H1 (cell line): ENCODE measurements at regions not wholly inside any gene's neighbourhood (a gene's known extent, or its start where the extent isn't known, plus 50 kb on each side); places are given as distances from the start of the nearest gene placed in this dataset.

Experiments
- CTCF ChIA-PET: fragments of 300-600 bp; sonication (Branson Sonifier 250); formaldehyde crosslinking; loops from one replicate; lab custom pipeline; 2021; ENCODE audit not compliant: partially characterized antibody; lab: Charles Lee
- POLR2A ChIA-PET: fragments of 300-600 bp; sonication (Branson Sonifier 250); formaldehyde crosslinking; loops from one replicate; lab custom pipeline; 2021; ENCODE audit warnings: inconsistent platforms; ENCODE audit not compliant: partially characterized antibody; lab: Charles Lee
- DNase-seq, 2 experiments: peaks; one replicate each; pipeline versions ENCODE4 v3.0.0 to v3.0.0-alpha.2; 2010 to 2022; ENCODE audit warnings: low spot score in 2 of 2, low read depth in 1 of 2, mixed read lengths in 1 of 2
- FAIRE-seq: peaks from 2 replicates; lab custom pipeline; 2011; peaks lifted over from hg19 to GRCh38; lab: Jason Lieb, UNC
- H2AFZ ChIP-seq: 2 replicates; pipeline ENCODE4 v1.8.1; 2012; ENCODE audit warnings: low read length, inconsistent platforms
- H2AK5ac ChIP-seq: 2 replicates; pipeline ENCODE4 v1.6.1; 2013; ENCODE audit warnings: low read depth, low read length
- H2BK120ac ChIP-seq: replicated peaks from 2 replicates; pipeline ENCODE3; 2013; ENCODE audit warnings: low read depth, low read length, inconsistent platforms
- H2BK12ac ChIP-seq: 2 replicates; pipeline ENCODE4 v1.6.1; 2013; ENCODE audit warnings: low read depth, low read length
- H2BK15ac ChIP-seq: 2 replicates; pipeline ENCODE4 v1.6.1; 2013; ENCODE audit warnings: low read length
- H2BK20ac ChIP-seq: 2 replicates; pipeline ENCODE4 v1.6.1; 2013; ENCODE audit warnings: low read length
- H2BK5ac ChIP-seq: 2 replicates; pipeline ENCODE4 v1.6.1; 2013; ENCODE audit warnings: low read depth, low read length
- H3K14ac ChIP-seq: 2 replicates; pipeline ENCODE4 v1.6.1; 2013; ENCODE audit warnings: inconsistent platforms; ENCODE audit not compliant: insufficient read length
- H3K18ac ChIP-seq: 2 replicates; pipeline ENCODE4 v1.6.1; 2013; ENCODE audit warnings: low read length; ENCODE audit errors: extremely low read depth
- H3K23ac ChIP-seq: 2 replicates; pipeline ENCODE4 v1.6.1; 2013; ENCODE audit warnings: inconsistent platforms; ENCODE audit not compliant: insufficient read length
- H3K23me2 ChIP-seq: 2 replicates; pipeline ENCODE4 v1.6.1; 2013; ENCODE audit warnings: low read depth, low read length
- H3K27ac ChIP-seq: 2 replicates; pipeline ENCODE4 v1.6.1; 2011; ENCODE audit warnings: low read depth, low read length, inconsistent platforms
- H3K27me3 ChIP-seq, 4 experiments: replicated peaks in 1 of 4; 1 replicate in 1 of 4; 2 replicates in 3 of 4; pipeline versions ENCODE4 v1.6.1 to v1.8.1; 2011 to 2013; ENCODE audit warnings: low read length in 3 of 4, mild to moderate bottlenecking in 3 of 4, inconsistent platforms in 2 of 4, mixed read lengths in 2 of 4, moderate library complexity in 1 of 4; ENCODE audit not compliant: control insufficient read depth in 3 of 4, insufficient read depth in 3 of 4; ENCODE audit errors: extremely low read depth in 1 of 4
- H3K36me3 ChIP-seq, 4 experiments: 2 replicates each; pipeline versions ENCODE4 v1.6.1 to v1.8.1; 2011 to 2013; ENCODE audit warnings: mild to moderate bottlenecking in 4 of 4, low read length in 3 of 4, moderate library complexity in 2 of 4, control low read depth in 1 of 4, inconsistent platforms in 1 of 4; ENCODE audit not compliant: insufficient read depth in 4 of 4, control insufficient read depth in 2 of 4
- H3K4ac ChIP-seq: replicated peaks from 2 replicates; pipeline ENCODE3; 2013; ENCODE audit warnings: low read length, low read depth, mixed read lengths, inconsistent platforms; ENCODE audit not compliant: insufficient read length
- H3K4me1 ChIP-seq, 4 experiments: replicated peaks in 1 of 4; 1 replicate in 1 of 4; 2 replicates in 3 of 4; pipeline versions ENCODE4 v1.6.1 to v1.8.1; 2011 to 2013; ENCODE audit warnings: low read length in 3 of 4, inconsistent platforms in 2 of 4, mixed read lengths in 1 of 4; ENCODE audit not compliant: insufficient read depth in 4 of 4, control insufficient read depth in 3 of 4
- H3K4me2 ChIP-seq, 2 experiments: 2 replicates each; pipeline versions ENCODE4 v1.6.1 to v1.8.1; 2011 to 2013; ENCODE audit warnings: low read depth in 2 of 2, low read length in 2 of 2, control low read depth in 1 of 2, inconsistent platforms in 1 of 2, mild to moderate bottlenecking in 1 of 2; ENCODE audit not compliant: insufficient read depth in 1 of 2
- H3K4me3 ChIP-seq, 4 experiments: fragments of 200-600, 300-600 bp in 1 of 4; sonication (generic), shearing (Covaris generic), sonication (Bioruptor Twin) in 1 of 4; 2 replicates each; pipeline versions ENCODE4 v1.5.1 to v1.8.1; 2011 to 2016; ENCODE audit warnings: low read length in 4 of 4, low read depth in 3 of 4, control low read depth in 2 of 4, inconsistent platforms in 2 of 4, mild to moderate bottlenecking in 2 of 4, mixed read lengths in 1 of 4, moderate library complexity in 1 of 4; ENCODE audit not compliant: insufficient read depth in 2 of 4; ENCODE audit errors: extremely low read depth in 1 of 4
- H3K56ac ChIP-seq: replicated peaks from 2 replicates; pipeline ENCODE3; 2013; ENCODE audit warnings: low read depth, mild to moderate bottlenecking, mixed read lengths, low read length, inconsistent platforms; ENCODE audit not compliant: insufficient read length
- H3K79me1 ChIP-seq: 2 replicates; pipeline ENCODE4 v1.6.1; 2013; ENCODE audit warnings: low read depth, low read length, control low read depth
- H3K79me2 ChIP-seq, 2 experiments: 2 replicates each; pipeline versions ENCODE4 v1.6.1 to v1.8.1; 2012 to 2013; ENCODE audit warnings: low read length in 2 of 2, mild to moderate bottlenecking in 2 of 2, inconsistent platforms in 1 of 2; ENCODE audit not compliant: insufficient read depth in 2 of 2, control insufficient read depth in 1 of 2
- H3K9ac ChIP-seq, 4 experiments: replicated peaks in 1 of 4; 1 replicate in 1 of 4; 2 replicates in 3 of 4; pipeline versions ENCODE4 v1.6.1 to v1.8.1; 2011 to 2013; ENCODE audit warnings: low read depth in 3 of 4, low read length in 3 of 4, control low read depth in 2 of 4, mild to moderate bottlenecking in 2 of 4, moderate library complexity in 2 of 4, inconsistent platforms in 1 of 4; ENCODE audit errors: extremely low read depth in 1 of 4
- H3K9me3 ChIP-seq, 2 experiments: 2 replicates each; pipeline versions ENCODE4 v1.6.1 to v1.8.1; 2012 to 2013; ENCODE audit warnings: mild to moderate bottlenecking in 2 of 2, moderate library complexity in 2 of 2, control low read depth in 1 of 2, inconsistent platforms in 1 of 2, low read depth in 1 of 2, low read length in 1 of 2, mixed read lengths in 1 of 2; ENCODE audit not compliant: insufficient read depth in 2 of 2
- H4K20me1 ChIP-seq, 2 experiments: replicated peaks in 1 of 2; 2 replicates each; pipeline versions ENCODE3 to v1.8.1; 2011 to 2013; ENCODE audit warnings: inconsistent platforms in 2 of 2, low read length in 2 of 2, mild to moderate bottlenecking in 1 of 2; ENCODE audit not compliant: insufficient read depth in 2 of 2, control insufficient read depth in 1 of 2
- H4K5ac ChIP-seq: 2 replicates; pipeline ENCODE4 v1.6.1; 2013; ENCODE audit warnings: low read length, low read depth, mixed read lengths, inconsistent platforms; ENCODE audit not compliant: insufficient read length
- H4K8ac ChIP-seq: 2 replicates; pipeline ENCODE4 v1.8.0; 2013; ENCODE audit warnings: mild to moderate bottlenecking, moderate library complexity, low read length, inconsistent platforms; ENCODE audit not compliant: insufficient read depth; ENCODE audit errors: extremely low read depth
- H4K91ac ChIP-seq: replicated peaks from 2 replicates; pipeline ENCODE3; 2013; ENCODE audit warnings: low read length, mixed read lengths, inconsistent platforms; ENCODE audit not compliant: insufficient read length
- FOSL1 ChIP-seq: IDR thresholded peaks from 2 replicates; pipeline ENCODE4 v1.6.1; 2011; ENCODE audit warnings: mild to moderate bottlenecking, low read depth, low read length, moderate library complexity; ENCODE audit not compliant: insufficient read depth
- HDAC6 ChIP-seq: IDR thresholded peaks from one replicate; pipeline ENCODE4 v1.7.1; 2012; ENCODE audit warnings: low read depth, mild to moderate bottlenecking, inconsistent platforms, low read length, moderate library complexity
- KDM4A ChIP-seq: IDR thresholded peaks from one replicate; pipeline ENCODE4 v1.7.1; 2012; ENCODE audit warnings: low read depth, mild to moderate bottlenecking, moderate library complexity, low read length, inconsistent platforms; ENCODE audit not compliant: severe bottlenecking
- KDM5A ChIP-seq: fragments of 200-600 bp; IDR thresholded peaks from 2 replicates; pipeline ENCODE4 v1.7.1; 2012; ENCODE audit warnings: mild to moderate bottlenecking, low read length, inconsistent platforms, mixed read lengths
- POLR2AphosphoS5 ChIP-seq: IDR thresholded peaks from 2 replicates; pipeline ENCODE4 v1.6.1; 2011; ENCODE audit warnings: low read depth, low read length
- RBBP5 ChIP-seq: IDR thresholded peaks from 2 replicates; pipeline ENCODE4 v1.7.1; 2012; ENCODE audit warnings: low read depth, mild to moderate bottlenecking, inconsistent platforms, low read length, moderate library complexity, borderline replicate concordance
- RNF2 ChIP-seq: fragments of 200-900, 300-1000 bp; sonication (generic); IDR thresholded peaks from 2 replicates; pipeline ENCODE4 v1.7.1; 2016; ENCODE audit warnings: borderline replicate concordance, low read depth, mild to moderate bottlenecking, antibody characterized with exemption, low read length; ENCODE audit not compliant: poor library complexity, severe bottlenecking; ENCODE audit errors: missing control alignments
- RXRA ChIP-seq: IDR thresholded peaks from 2 replicates; pipeline ENCODE4 v1.6.1; 2011; ENCODE audit warnings: low read depth, mild to moderate bottlenecking, low read length, moderate library complexity; ENCODE audit not compliant: insufficient read depth
- SP4 ChIP-seq: IDR thresholded peaks from 2 replicates; pipeline ENCODE4 v1.6.1; 2012; ENCODE audit warnings: low read length, inconsistent platforms
- TCF12 ChIP-seq: IDR thresholded peaks from 2 replicates; pipeline ENCODE4 v1.6.1; 2011; ENCODE audit warnings: low read depth, mild to moderate bottlenecking, low read length
- WGBS, 2 experiments: shearing (Covaris generic) in 1 of 2; methylation state at CpG; one replicate each; pipeline versions ENCODE4 v1.1.6 to v1.1.7; 2013 to 2015; ENCODE audit warnings: low lambda C conversion rate in 2 of 2, mixed read lengths in 2 of 2, inconsistent platforms in 1 of 2, low coverage in 1 of 2, missing lambda C conversion rate in 1 of 2; ENCODE audit not compliant: insufficient replicate concordance in 2 of 2, insufficient coverage in 1 of 2, insufficient read length in 1 of 2; ENCODE audit errors: extremely low coverage in 1 of 2, missing lambda C conversion rate in 1 of 2; 5-methylcytosine and 5-hydroxymethylcytosine counted together
- TF ChIP-seq, protein P1 (sequence below), 3 experiments: IDR thresholded peaks; 1 replicate in 2 of 3; 2 replicates in 1 of 3; pipeline versions ENCODE4 v1.5.1 to v1.6.1; 2011; ENCODE audit warnings: low read length in 3 of 3, mild to moderate bottlenecking in 3 of 3, inconsistent platforms in 2 of 3, low read depth in 1 of 3, moderate library complexity in 1 of 3; ENCODE audit not compliant: insufficient read depth in 1 of 3; ENCODE audit errors: control extremely low read depth in 1 of 3

DNA sequence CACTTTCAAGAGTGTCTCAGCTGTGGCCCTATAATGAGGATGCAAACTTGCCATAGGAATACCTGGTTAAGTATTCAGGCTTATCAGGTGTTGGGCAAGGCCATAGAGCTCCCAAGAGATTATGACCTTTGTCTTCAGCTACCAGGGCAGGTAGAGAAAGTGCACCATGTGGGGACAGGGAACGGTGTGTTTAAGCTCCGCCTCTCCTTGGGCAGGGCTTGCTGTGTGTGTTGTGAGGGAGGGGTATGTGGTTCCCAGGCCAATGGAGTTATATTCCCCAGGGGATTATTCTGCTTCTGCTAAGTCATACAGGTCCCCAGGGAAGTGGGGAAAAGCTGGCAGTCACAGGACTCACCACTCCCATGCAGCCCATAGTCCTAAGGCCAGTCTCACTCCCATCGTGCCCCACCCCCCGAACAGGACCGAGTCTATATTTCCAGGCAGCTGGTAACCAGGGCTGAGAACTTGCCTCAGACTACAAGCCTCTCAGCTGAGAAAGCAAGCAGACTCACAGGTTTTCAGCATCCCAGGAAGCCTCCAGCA, 660.2 kb downstream of the HTR1B start:
- Histone ChIP-seq H2AFZ (no peak overlapping the region), H3K23me2 (no peaks in the 10 kb centered on the region), H3K79me1 (no peaks in the 10 kb centered on the region; the same call in 1 of the 2 replicates), H3K18ac (no peak overlapping the region), H2BK5ac (no peak overlapping the region), H3K4me3 (no peak overlapping the region), H4K91ac (no peak overlapping the region), H2AK5ac (no peak overlapping the region), H3K4me1 (no peaks in the 10 kb centered on the region), H2BK120ac (no peak overlapping the region), H4K20me1 (no peaks in the 10 kb centered on the region), H4K8ac (no peak overlapping the region; the same call in 1 of the 2 replicates), H3K27me3 (no peaks in the 10 kb centered on the region), H3K79me2 (no peaks in the 10 kb centered on the region), H2BK15ac (no peak overlapping the region), H3K9ac (no peak overlapping the region), H3K23ac (no peak overlapping the region), H3K9me3 (no peaks in the 10 kb centered on the region), H3K14ac (no peak overlapping the region), H3K4ac (no peak overlapping the region), H3K56ac (no peak overlapping the region), H2BK12ac (no peak overlapping the region), H2BK20ac (no peak overlapping the region), H3K27ac (no peak overlapping the region), H3K4me2 (no peak overlapping the region), H3K36me3 (no peaks in the 10 kb centered on the region), H4K5ac (no peak overlapping the region)
- CTCF ChIA-PET = interaction anchor here (0.9 kb wide), 1 partner anchor 427 kb away, joined by 3 read pairs; no protein-coding TSS in a partner anchor
- no peak for DNase-seq
- POLR2A ChIA-PET = no interaction called here
- FAIRE-seq = no peak
- TF ChIP-seq TCF12 (no peak), KDM4A (no peak), HDAC6 (no peak), FOSL1 (no peak), RXRA (no peak), KDM5A (no peak), RBBP5 (no peak), SP4 (no peak), POLR2AphosphoS5 (no peak), RNF2 (no peak)
- TF ChIP-seq, protein P1, sequence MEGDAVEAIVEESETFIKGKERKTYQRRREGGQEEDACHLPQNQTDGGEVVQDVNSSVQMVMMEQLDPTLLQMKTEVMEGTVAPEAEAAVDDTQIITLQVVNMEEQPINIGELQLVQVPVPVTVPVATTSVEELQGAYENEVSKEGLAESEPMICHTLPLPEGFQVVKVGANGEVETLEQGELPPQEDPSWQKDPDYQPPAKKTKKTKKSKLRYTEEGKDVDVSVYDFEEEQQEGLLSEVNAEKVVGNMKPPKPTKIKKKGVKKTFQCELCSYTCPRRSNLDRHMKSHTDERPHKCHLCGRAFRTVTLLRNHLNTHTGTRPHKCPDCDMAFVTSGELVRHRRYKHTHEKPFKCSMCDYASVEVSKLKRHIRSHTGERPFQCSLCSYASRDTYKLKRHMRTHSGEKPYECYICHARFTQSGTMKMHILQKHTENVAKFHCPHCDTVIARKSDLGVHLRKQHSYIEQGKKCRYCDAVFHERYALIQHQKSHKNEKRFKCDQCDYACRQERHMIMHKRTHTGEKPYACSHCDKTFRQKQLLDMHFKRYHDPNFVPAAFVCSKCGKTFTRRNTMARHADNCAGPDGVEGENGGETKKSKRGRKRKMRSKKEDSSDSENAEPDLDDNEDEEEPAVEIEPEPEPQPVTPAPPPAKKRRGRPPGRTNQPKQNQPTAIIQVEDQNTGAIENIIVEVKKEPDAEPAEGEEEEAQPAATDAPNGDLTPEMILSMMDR (IDR thresholded peaks at IDR 0.05; ENCODE audit: control extremely low read depth in 1 of 3, insufficient read depth in 1 of 3, low read depth in 1 of 3, low read length in 3 of 3) = no peak
- 80% methylated on average over 5 of the region's 5 CpGs; no CpG with 5 or more reads in 1 of the 2 experiments for WGBS, 2 experiments
